Heart right ventricle (tissue), 16 donors: ENCODE measurements at regions not wholly inside any gene's neighbourhood (a gene's known extent, or its start where the extent isn't known, plus 50 kb on each side); places are given as distances from the start of the nearest gene placed in this dataset.
"Not testable (repeated sequence)": the region's sequence is repeated elsewhere in the genome, so short reads cannot be mapped to it uniquely, and the experiment has no call there.

Experiments used
- ATAC-seq, 8 donors: fragments of 200-7000 bp; cut with Tn5 transposase; one replicate each; pipeline ENCODE4 v1.9.1; 2020; ENCODE audit warnings: mild to moderate bottlenecking in 8 of 8, moderate library complexity in 8 of 8, moderate number of reproducible peaks in 1 of 8
- DNase-seq, 2 donors: peaks; one replicate each; pipeline ENCODE4 v3.0.0-alpha.2; 2020
- H3K27ac ChIP-seq, 10 donors: fragments of 200-600 bp; sonication (generic) in 2 of 10; one replicate each; pipeline versions ENCODE4 v1.5.0 to v1.8.0; 2020 to 2022; ENCODE audit warnings: mild to moderate bottlenecking in 3 of 10
- H3K27me3 ChIP-seq, 7 donors: fragments of 200-600 bp; one replicate each; pipeline ENCODE4 v1.8.0; 2021 to 2022; ENCODE audit warnings: mild to moderate bottlenecking in 2 of 7
- H3K36me3 ChIP-seq, 9 donors: fragments of 200-600 bp; sonication (generic) in 1 of 9; one replicate each; pipeline versions ENCODE4 v1.5.0 to v1.8.0; 2020 to 2022; ENCODE audit warnings: mild to moderate bottlenecking in 2 of 9
- H3K4me1 ChIP-seq, 9 donors: fragments of 200-600 bp; sonication (generic) in 1 of 9; one replicate each; pipeline versions ENCODE4 v1.5.0 to v1.8.0; 2020 to 2022; ENCODE audit warnings: mild to moderate bottlenecking in 4 of 9
- H3K4me3 ChIP-seq, 10 donors: fragments of 200-600 bp; sonication (generic) in 2 of 10; one replicate each; pipeline versions ENCODE4 v1.5.0 to v1.8.0; 2020 to 2022; ENCODE audit warnings: mild to moderate bottlenecking in 7 of 10, moderate library complexity in 2 of 10
- H3K9me3 ChIP-seq, 11 donors: fragments of 200-600 bp in 10 of 11; sonication (generic) in 2 of 11; one replicate each; pipeline versions ENCODE4 v1.5.0 to v1.8.0; 2013 to 2022; ENCODE audit warnings: mild to moderate bottlenecking in 2 of 11, control low read depth in 1 of 11, moderate library complexity in 1 of 11
- WGBS, 2 donors: extraction: QIAGEN DNeasy Blood & Tissue Kit; methylation state at CpG; one replicate each; pipeline ENCODE4 v1.1.7; 2013; ENCODE audit warnings: inconsistent platforms in 1 of 2; 5-methylcytosine and 5-hydroxymethylcytosine counted together
- intact Hi-C, 10 donors: fragments of 100-400 bp; cut with DNase I; formaldehyde crosslinking; loops; one replicate each; pipeline versions ENCODE4 v1.11.1 to v1.14.2; 2022
- TF ChIP-seq, protein P1 (sequence below), 9 donors: fragments of 200-600 bp; sonication (generic) in 2 of 9; IDR thresholded peaks; one replicate each; pipeline versions ENCODE4 v1.5.0 to v1.8.0; 2021 to 2022; ENCODE audit warnings: antibody characterized with exemption in 9 of 9, mild to moderate bottlenecking in 5 of 9, moderate library complexity in 1 of 9
- donor health status: Arrhythmogenic right ventricular cardiomyopathy.
- donor health status: ischemic (EF 13 %, LVEDD 7.1; RV severe dilation, severe dysfunction).
- donor health status: healthy with polysubstance abuse.
- donor health status: DM: no; HTN: yes; CAD: no.
- donor health status: DM: no; HTN: no; CAD: no.
- donor health status: ischemic (EF 25% LVEDD 6.9; RV normal size, moderate dysfunction).
- donor health status: ischemic (EF 25% LVEDD 5.7; RV mildly dilated, moderate dysfunction).
- donor health status: healthy.
- donor health status: DM: yes; HTN: yes; CAD: no.
- donor health status: Ischemic cardiomyopathy.
- donor health status: ischemic (EF 35%, LVEDD 5.7; RV mildly dilated, moderate dysfunction).
- donor health status: nonischemic (EF 11% LVEDD 7.7; RV severe dilation, severe dysfunction).
- donor health status: DM: yes; HTN: yes; CAD: no.
- donor health status: PGD.
- donor health status: ischemic (EF 29% LVEDD 5.4; RV normal size, mild dysfunction).
- donor health status: nonischemic (EF 23%, LVEDD 6.1; RV moderate dilation, normal function).

DNA sequence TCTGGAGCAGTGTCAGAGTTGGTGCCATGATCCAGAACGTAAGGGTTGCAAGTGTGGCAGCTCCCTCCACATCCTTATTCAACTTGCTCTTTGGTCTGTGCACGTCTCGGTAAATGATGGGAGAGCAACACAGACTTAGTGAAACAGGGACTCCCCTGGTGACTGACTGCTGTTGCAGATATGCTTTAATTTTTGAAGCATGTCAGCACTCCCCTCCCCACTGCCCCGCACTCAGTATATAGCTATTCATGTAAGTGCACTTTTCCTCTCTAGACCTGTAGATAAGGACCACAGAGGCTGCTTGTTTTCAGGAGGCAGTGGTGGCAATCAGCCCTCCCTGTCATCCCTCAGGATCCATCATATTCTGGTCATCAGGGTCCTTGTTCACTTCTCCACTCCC lies 470.9 kb downstream of the IRS2 start:
- no peaks in the 10 kb centered on the region for H3K4me1 ChIP-seq
- intact Hi-C loops: no loop called here
- TF ChIP-seq, protein P1, sequence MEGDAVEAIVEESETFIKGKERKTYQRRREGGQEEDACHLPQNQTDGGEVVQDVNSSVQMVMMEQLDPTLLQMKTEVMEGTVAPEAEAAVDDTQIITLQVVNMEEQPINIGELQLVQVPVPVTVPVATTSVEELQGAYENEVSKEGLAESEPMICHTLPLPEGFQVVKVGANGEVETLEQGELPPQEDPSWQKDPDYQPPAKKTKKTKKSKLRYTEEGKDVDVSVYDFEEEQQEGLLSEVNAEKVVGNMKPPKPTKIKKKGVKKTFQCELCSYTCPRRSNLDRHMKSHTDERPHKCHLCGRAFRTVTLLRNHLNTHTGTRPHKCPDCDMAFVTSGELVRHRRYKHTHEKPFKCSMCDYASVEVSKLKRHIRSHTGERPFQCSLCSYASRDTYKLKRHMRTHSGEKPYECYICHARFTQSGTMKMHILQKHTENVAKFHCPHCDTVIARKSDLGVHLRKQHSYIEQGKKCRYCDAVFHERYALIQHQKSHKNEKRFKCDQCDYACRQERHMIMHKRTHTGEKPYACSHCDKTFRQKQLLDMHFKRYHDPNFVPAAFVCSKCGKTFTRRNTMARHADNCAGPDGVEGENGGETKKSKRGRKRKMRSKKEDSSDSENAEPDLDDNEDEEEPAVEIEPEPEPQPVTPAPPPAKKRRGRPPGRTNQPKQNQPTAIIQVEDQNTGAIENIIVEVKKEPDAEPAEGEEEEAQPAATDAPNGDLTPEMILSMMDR (IDR thresholded peaks at IDR 0.05): no peak
- peaks cover 0 to 12% (median 0%) of the 10 kb centered on the region in 11 donors for H3K9me3 ChIP-seq
- no peak overlapping the region for H3K27ac ChIP-seq
- H3K27me3 ChIP-seq: peaks cover 0 to 4% (median 0%) of the 10 kb centered on the region in 7 donors
- DNase-seq (no peak), ATAC-seq (no peak)
- H3K36me3 ChIP-seq: no peaks in the 10 kb centered on the region
- no peak overlapping the region for H3K4me3 ChIP-seq
- WGBS, 2 donors: 57 to 60% methylated on average over 4 of the region's 4 CpGs

DNA sequence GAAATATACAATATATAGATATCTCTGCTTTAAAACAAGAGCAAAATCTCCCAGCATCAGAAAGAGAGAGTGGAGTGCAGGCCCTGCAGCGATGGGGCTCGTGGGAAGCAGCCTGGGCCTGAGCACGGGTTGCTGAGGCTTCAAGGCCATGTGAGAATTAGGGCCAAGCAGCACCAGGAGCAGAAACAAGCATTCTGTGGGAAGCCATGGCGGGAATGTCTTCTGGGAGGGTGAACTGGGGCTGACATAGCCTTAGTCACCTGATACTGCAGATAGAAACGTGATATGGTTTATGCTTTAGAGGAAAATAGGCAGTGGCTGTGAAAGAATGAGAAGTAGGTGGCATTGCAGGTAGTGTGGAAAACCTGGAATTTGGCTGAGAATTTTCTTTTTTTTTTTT lies 472.3 kb downstream of the IRS2 start:
- intact Hi-C loops: no loop called here
- H3K9me3 ChIP-seq: peaks cover 0 to 9% (median 0%) of the 10 kb centered on the region in 11 donors
- no peak overlapping the region for H3K4me3 ChIP-seq
- peaks cover 0 to 4% (median 0%) of the 10 kb centered on the region in 7 donors for H3K27me3 ChIP-seq
- ATAC-seq: no peak
- H3K36me3 ChIP-seq: no peaks in the 10 kb centered on the region
- 68 to 75% methylated on average over 5 of the region's 5 CpGs for WGBS, 2 donors
- DNase-seq: no peak
- H3K4me1 ChIP-seq: no peaks in the 10 kb centered on the region
- TF ChIP-seq, protein P1 (IDR thresholded peaks at IDR 0.05): no peak
- no peak overlapping the region for H3K27ac ChIP-seq

DNA sequence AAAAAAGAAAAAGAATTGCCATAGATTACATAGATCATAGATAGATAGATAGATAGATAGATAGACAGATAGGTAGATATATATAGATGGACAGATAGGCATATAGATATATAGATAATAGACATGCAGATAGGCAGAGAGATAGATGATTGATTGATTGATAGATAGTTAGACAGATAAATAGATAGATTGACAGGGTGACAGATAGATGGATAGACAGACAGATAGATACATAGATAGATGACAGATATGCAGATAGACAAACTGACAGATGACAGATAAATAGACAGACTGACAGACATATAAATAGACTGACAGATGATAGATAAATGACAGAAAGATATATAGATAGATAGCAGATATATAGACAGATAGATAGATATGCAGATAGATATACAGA lies 474.0 kb downstream of the IRS2 start:
- Histone ChIP-seq H3K4me3 (no peak overlapping the region), H3K27me3 (peaks cover 0 to 4% (median 0%) of the 10 kb centered on the region in 7 donors), H3K9me3 (no peaks in the 10 kb centered on the region), H3K36me3 (no peaks in the 10 kb centered on the region), H3K27ac (no peak overlapping the region), H3K4me1 (no peaks in the 10 kb centered on the region)
- TF ChIP-seq, protein P1 (IDR thresholded peaks at IDR 0.05): no peak
- DNase-seq (no peak), ATAC-seq (no peak)
- intact Hi-C loops: no loop called here

DNA sequence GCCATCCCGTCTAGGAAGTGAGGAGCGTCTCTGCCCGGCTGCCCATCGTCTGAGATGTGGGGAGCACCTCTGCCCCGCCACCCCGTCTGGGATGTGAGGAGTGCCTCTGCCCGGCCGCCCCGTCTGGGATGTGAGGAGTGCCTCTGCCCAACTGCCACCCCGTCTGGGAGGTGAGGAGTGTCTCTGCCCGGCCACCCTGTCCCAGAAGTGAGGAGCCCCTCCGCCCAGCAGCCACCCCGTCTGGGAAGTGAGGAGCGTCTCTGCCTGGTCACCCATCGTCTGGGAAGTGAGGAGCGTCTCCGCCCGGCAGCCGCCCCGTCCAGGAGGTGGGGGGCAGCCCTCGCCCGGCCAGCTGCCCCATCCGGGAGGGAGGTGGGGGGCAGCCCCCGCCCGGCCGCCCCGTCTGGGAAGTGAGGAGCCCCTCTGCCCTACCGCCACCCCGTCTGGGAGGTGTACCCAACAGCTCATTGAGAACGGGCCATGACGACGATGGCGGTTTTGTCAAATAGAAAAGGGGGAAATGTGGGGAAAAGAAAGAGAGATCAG lies 474.9 kb downstream of the IRS2 start:
- H3K4me1 ChIP-seq, H3K27ac ChIP-seq, ATAC-seq, intact Hi-C loops, H3K4me3 ChIP-seq, H3K9me3 ChIP-seq, H3K27me3 ChIP-seq, DNase-seq, H3K36me3 ChIP-seq: not testable (repeated sequence)
- 94 to 95% methylated on average over 29 to 30 of the region's 33 CpGs for WGBS, 2 donors

DNA sequence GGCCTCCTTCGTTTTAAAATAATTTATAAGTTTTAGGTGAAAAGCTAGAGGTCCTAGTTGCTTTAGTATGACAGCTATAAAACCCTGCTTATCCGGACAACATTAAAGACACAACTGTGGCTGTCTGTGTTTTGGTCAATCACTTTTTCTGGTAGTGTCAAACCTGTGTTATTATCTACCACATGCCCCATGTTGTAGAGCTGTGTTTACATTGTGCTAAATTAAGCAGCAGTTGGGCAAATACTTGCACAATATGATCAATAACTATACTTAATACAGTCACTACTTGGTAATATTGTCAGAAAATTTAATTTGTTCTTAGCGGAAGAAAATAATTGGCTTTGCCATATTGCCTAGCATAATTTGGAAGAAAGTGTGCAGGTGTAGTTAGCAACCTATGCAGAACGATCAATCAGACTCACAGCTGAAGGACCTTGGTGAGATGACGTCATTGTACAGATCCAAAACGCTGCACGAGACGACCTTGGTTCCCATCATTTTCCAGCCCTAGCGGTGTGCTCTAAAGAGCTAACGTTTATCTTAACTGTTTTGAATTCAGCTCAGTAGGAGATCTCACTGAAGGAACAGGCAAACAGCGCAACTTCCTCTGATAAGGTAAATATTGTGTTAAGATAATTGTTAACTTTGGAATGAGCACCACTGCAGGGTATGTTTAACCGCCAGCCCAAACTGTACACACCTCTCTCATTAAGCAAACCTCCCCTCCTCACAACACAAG lies 476.6 kb downstream of the IRS2 start:
- Histone ChIP-seq H3K9me3 (no peaks in the 10 kb centered on the region), H3K4me1 (no peaks in the 10 kb centered on the region), H3K4me3 (no peak overlapping the region), H3K36me3 (no peaks in the 10 kb centered on the region), H3K27ac (no peak overlapping the region), H3K27me3 (no peaks in the 10 kb centered on the region)
- 60 to 72% methylated on average over 12 of the region's 12 CpGs for WGBS, 2 donors
- intact Hi-C loops: no loop called here
- ATAC-seq (no peak), DNase-seq (no peak)
- TF ChIP-seq, protein P1 (IDR thresholded peaks at IDR 0.05): no peak
